Liver (tissue), 3 donors: ENCODE measurements at regions not wholly inside any gene's neighbourhood (a gene's known extent, or its start where the extent isn't known, plus 50 kb on each side); places are given as distances from the start of the nearest gene placed in this dataset.

Source experiments
- CTCF ChIP-seq: fragments of 150-350 bp; IDR thresholded peaks from 2 replicates; pipeline ENCODE4 v1.5.1; 2017; ENCODE audit warnings: improper control_type of control experiment, low read depth, low read length; ENCODE audit not compliant: missing input control
- HNF4G ChIP-seq: IDR thresholded peaks from 2 replicates; pipeline ENCODE4 v1.6.1; 2016; ENCODE audit warnings: antibody characterized with exemption
- REST ChIP-seq: IDR thresholded peaks from 2 replicates; pipeline ENCODE4 v1.6.1; 2016; ENCODE audit warnings: antibody characterized with exemption, mild to moderate bottlenecking
- ZBTB33 ChIP-seq: IDR thresholded peaks from 2 replicates; pipeline ENCODE4 v1.6.1; 2016; ENCODE audit warnings: antibody characterized with exemption
- donor health status: healthy.
- donor health status: healthy.

GRCh38 chr13:103243495-103243894 is 177.3 kb upstream of the SLC10A2 start:
- TF ChIP-seq ZBTB33 (no peak), CTCF (no peak), REST (no peak), HNF4G (no peak)
